Stimulated activated CD8-positive, alpha-beta memory T cell treated with anti-CD3 and anti-CD28 coated beads, Interleukin-4, amount 100 ng/mL, for 24 hours (primary cell): ENCODE measurements at regions not wholly inside any gene's neighbourhood (a gene's known extent, or its start where the extent isn't known, plus 50 kb on each side); places are given as distances from the start of the nearest gene placed in this dataset.

Source experiments
- DNase-seq: peaks from one replicate; pipeline ENCODE4 v3.0.0-alpha.2; 2020; ENCODE audit warnings: low read depth

GRCh38 chr2:41725901-41726300, 321.9 kb upstream of the PKDCC start:
- no peak for DNase-seq

- no peak for DNase-seq
Measured at GRCh38 chr2:41726364-41726763, 321.5 kb upstream of the PKDCC start.

GRCh38 chr2:41727152-41727551, 320.7 kb upstream of the PKDCC start:
- DNase-seq, result no peak

- no peak for DNase-seq
Measured at GRCh38 chr2:41727711-41728110, 320.1 kb upstream of the PKDCC start.

GRCh38 chr2:41728788-41729338, 319.0 kb upstream of the PKDCC start:
- DNase-seq, result no peak

GRCh38 chr2:41729800-41730364, 317.9 kb upstream of the PKDCC start:
- no peak for DNase-seq

- DNase-seq, result no peak
Measured at GRCh38 chr2:41735006-41735405, 312.8 kb upstream of the PKDCC start.

- no peak for DNase-seq
Measured at GRCh38 chr2:41735476-41735875, 312.3 kb upstream of the PKDCC start.

- no peak for DNase-seq
Measured at GRCh38 chr2:41736105-41736567, 311.7 kb upstream of the PKDCC start.

- no peak for DNase-seq
Measured at GRCh38 chr2:41736586-41736985, 311.2 kb upstream of the PKDCC start.

GRCh38 chr2:41737888-41738287, 309.9 kb upstream of the PKDCC start:
- DNase-seq, result no peak

GRCh38 chr2:41741951-41742595, 305.7 kb upstream of the PKDCC start:
- no peak for DNase-seq

GRCh38 chr2:41743324-41743723, 304.5 kb upstream of the PKDCC start:
- DNase-seq, result no peak

GRCh38 chr2:41750829-41751228, 297.0 kb upstream of the PKDCC start:
- no peak for DNase-seq

- DNase-seq, result no peak
Measured at GRCh38 chr2:41759880-41760279, 287.9 kb upstream of the PKDCC start.

GRCh38 chr2:41763141-41763540, 284.7 kb upstream of the PKDCC start:
- no peak for DNase-seq

GRCh38 chr2:41764131-41764530, 283.7 kb upstream of the PKDCC start:
- DNase-seq, result no peak

GRCh38 chr2:41764919-41765318, 282.9 kb upstream of the PKDCC start:
- no peak for DNase-seq

GRCh38 chr2:41768310-41768709, 279.5 kb upstream of the PKDCC start:
- DNase-seq, result no peak

GRCh38 chr2:41771710-41772109, 276.1 kb upstream of the PKDCC start:
- no peak for DNase-seq

GRCh38 chr2:41772697-41773096, 275.1 kb upstream of the PKDCC start:
- DNase-seq, result no peak

- DNase-seq, result no peak
Measured at GRCh38 chr2:41774011-41774605, 273.7 kb upstream of the PKDCC start.

- DNase-seq, result no peak
Measured at GRCh38 chr2:41775366-41776025, 272.3 kb upstream of the PKDCC start.
